ENCODE measurements at regions not wholly inside any gene's neighbourhood (a gene's known extent, or its start where the extent isn't known, plus 50 kb on each side); places are given as distances from the start of the nearest gene placed in this dataset.
"Not testable (repeated sequence)": the region's sequence is repeated elsewhere in the genome, so short reads cannot be mapped to it uniquely, and the experiment has no call there.

DNA sequence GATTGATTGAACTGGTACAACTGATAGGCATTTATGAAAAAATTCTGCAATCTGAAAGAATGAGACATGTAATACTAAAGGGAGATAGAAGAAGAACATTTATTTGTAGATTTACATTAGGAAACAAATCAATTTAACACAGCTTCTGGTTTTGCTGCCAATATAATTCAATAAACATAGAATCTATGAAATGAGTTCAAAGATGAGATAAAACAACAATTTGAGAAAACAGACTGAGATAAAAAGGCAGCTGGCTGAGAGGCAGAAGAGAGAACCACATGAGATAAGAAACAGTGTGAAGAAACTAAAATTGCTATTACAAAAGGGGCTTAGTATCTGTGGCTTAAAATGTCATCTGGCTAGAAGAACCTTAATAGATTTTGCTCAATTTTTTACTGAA is 176.6 kb downstream of the PYDC2 start:
- ChIA-PET POLR2A (no interaction called here), CTCF (no interaction called here)
- Histone ChIP-seq H3K4me1 (ENCODE audit: control extremely low read depth in 1 of 4, control insufficient read depth in 4 of 4, insufficient read depth in 4 of 4, low read length in 3 of 4) (no peaks in the 10 kb centered on the region), H3K4me3 (ENCODE audit: control insufficient read depth in 1 of 7, extremely low read depth in 1 of 7, insufficient read depth in 4 of 7, low read depth in 2 of 7, low read length in 6 of 7) (no peak overlapping the region), H3K36me3 (ENCODE audit: control insufficient read depth in 4 of 4, insufficient read depth in 4 of 4, low read length in 3 of 4) (no peaks in the 10 kb centered on the region), H3K27me3 (replicated peaks in 2 of 5; ENCODE audit: control insufficient read depth in 4 of 5, insufficient read depth in 5 of 5, low read length in 4 of 5) (peaks cover 0 to 4% (median 0%) of the 10 kb centered on the region in 5 experiments), H3K9me3 (ENCODE audit: control extremely low read depth in 1 of 5, control insufficient read depth in 4 of 5, insufficient read depth in 2 of 5, low read depth in 1 of 5, low read length in 4 of 5) (no peaks in the 10 kb centered on the region), H3K27ac (ENCODE audit: insufficient read depth in 1 of 2, low read depth in 1 of 2, low read length in 2 of 2, poor library complexity in 1 of 2, severe bottlenecking in 2 of 2) (no peak overlapping the region)
- no peak for DNase-seq

DNA sequence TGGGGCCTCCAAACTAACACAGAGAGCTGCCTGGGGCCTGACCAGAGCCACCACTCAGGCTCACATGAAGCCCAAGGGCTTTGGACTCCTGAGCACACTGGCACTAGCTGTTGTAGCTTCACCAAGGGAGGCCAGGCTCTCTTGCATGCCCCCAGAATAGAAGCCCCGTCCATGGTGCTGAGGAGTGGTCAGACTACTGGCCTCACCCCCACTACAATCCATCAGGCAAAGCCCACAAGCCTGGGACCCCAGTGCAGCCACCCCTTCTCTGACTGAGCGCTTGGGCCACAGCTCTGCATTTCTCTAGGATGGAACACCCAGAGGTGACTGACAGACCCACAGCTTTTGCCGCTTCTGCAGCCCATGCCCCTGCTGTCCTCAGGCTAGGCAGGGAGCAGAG is 180.8 kb downstream of the PYDC2 start:
- no peaks in the 10 kb centered on the region for H3K4me1 ChIP-seq (ENCODE audit: control extremely low read depth in 1 of 4, control insufficient read depth in 4 of 4, insufficient read depth in 4 of 4, low read length in 3 of 4)
- POLR2A ChIA-PET: no interaction called here
- H3K4me3 ChIP-seq (ENCODE audit: control insufficient read depth in 1 of 7, extremely low read depth in 1 of 7, insufficient read depth in 4 of 7, low read depth in 2 of 7, low read length in 6 of 7): no peak overlapping the region
- CTCF ChIA-PET: no interaction called here
- H3K27me3 ChIP-seq (replicated peaks in 2 of 5; ENCODE audit: control insufficient read depth in 4 of 5, insufficient read depth in 5 of 5, low read length in 4 of 5): no peaks in the 10 kb centered on the region
- H3K36me3 ChIP-seq (ENCODE audit: control insufficient read depth in 4 of 4, insufficient read depth in 4 of 4, low read length in 3 of 4): no peaks in the 10 kb centered on the region
- 88% methylated on average over 2 of the region's 3 CpGs for WGBS (ENCODE audit: insufficient coverage)
- no peak for DNase-seq
- no peak overlapping the region for H3K27ac ChIP-seq (ENCODE audit: insufficient read depth in 1 of 2, low read depth in 1 of 2, low read length in 2 of 2, poor library complexity in 1 of 2, severe bottlenecking in 2 of 2)
- peaks cover 0 to 5% (median 3%) of the 10 kb centered on the region in 5 experiments for H3K9me3 ChIP-seq (ENCODE audit: control extremely low read depth in 1 of 5, control insufficient read depth in 4 of 5, insufficient read depth in 2 of 5, low read depth in 1 of 5, low read length in 4 of 5)

DNA sequence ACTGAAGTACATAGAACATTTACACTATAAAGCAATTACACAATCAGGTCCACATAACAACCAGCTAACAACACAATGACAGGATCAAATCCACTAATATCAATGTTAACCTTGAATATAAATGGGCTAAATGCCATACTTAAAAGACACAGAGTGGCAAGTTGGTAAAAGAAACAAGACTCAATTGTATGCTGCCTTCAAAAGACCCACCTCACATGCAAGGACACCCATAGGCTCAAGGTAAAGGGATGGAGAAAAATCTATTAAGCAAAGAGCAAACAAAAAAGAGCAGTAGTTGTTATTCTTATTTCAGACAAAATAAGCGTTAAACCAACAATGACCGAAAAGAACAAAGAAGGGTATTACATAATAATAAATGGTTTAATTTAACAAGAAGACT is 183.3 kb downstream of the PYDC2 start:
- H3K9me3 ChIP-seq (ENCODE audit: control extremely low read depth in 1 of 5, control insufficient read depth in 4 of 5, insufficient read depth in 2 of 5, low read depth in 1 of 5, low read length in 4 of 5): peaks cover 0 to 5% (median 3%) of the 10 kb centered on the region in 5 experiments
- no peaks in the 10 kb centered on the region for H3K27me3 ChIP-seq (replicated peaks in 2 of 5; ENCODE audit: control insufficient read depth in 4 of 5, insufficient read depth in 5 of 5, low read length in 4 of 5)
- ChIA-PET CTCF (no interaction called here), POLR2A (no interaction called here)
- H3K36me3 ChIP-seq (ENCODE audit: control insufficient read depth in 4 of 4, insufficient read depth in 4 of 4, low read length in 3 of 4): no peaks in the 10 kb centered on the region
- H3K4me3 ChIP-seq (ENCODE audit: control insufficient read depth in 1 of 7, extremely low read depth in 1 of 7, insufficient read depth in 4 of 7, low read depth in 2 of 7, low read length in 6 of 7): no peak overlapping the region
- no peaks in the 10 kb centered on the region for H3K4me1 ChIP-seq (ENCODE audit: control extremely low read depth in 1 of 4, control insufficient read depth in 4 of 4, insufficient read depth in 4 of 4, low read length in 3 of 4)
- H3K27ac ChIP-seq (ENCODE audit: insufficient read depth in 1 of 2, low read depth in 1 of 2, low read length in 2 of 2, poor library complexity in 1 of 2, severe bottlenecking in 2 of 2): no peak overlapping the region
- DNase-seq: no peak
- WGBS (ENCODE audit: insufficient coverage): no CpG with 5 or more reads among the region's 2 CpGs

DNA sequence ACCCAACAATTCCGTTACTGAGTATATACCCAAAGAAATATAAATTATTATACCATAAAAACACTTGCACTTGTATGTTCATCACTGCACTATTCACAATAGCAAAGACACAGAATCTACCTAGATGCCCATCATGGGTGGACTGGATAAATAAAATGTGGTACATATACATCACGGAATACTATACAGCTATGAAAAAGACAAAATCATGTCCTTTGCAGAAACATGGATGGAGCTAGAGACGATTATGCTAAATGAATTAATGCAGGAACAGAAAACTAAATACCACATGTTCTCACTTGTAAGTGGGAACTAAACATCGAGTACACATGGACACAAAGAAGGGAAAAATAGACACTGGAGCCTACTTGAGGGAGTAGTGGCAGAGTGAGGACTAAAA is 185.3 kb downstream of the PYDC2 start:
- Histone ChIP-seq H3K4me1 (ENCODE audit: control extremely low read depth in 1 of 4, control insufficient read depth in 4 of 4, insufficient read depth in 4 of 4, low read length in 3 of 4) (no peaks in the 10 kb centered on the region), H3K36me3 (ENCODE audit: control insufficient read depth in 4 of 4, insufficient read depth in 4 of 4, low read length in 3 of 4) (no peaks in the 10 kb centered on the region), H3K4me3 (ENCODE audit: control insufficient read depth in 1 of 7, extremely low read depth in 1 of 7, insufficient read depth in 4 of 7, low read depth in 2 of 7, low read length in 6 of 7) (no peak overlapping the region), H3K9me3 (ENCODE audit: control extremely low read depth in 1 of 5, control insufficient read depth in 4 of 5, insufficient read depth in 2 of 5, low read depth in 1 of 5, low read length in 4 of 5) (peaks cover 0 to 9% (median 4%) of the 10 kb centered on the region in 5 experiments), H3K27me3 (replicated peaks in 2 of 5; ENCODE audit: control insufficient read depth in 4 of 5, insufficient read depth in 5 of 5, low read length in 4 of 5) (no peaks in the 10 kb centered on the region), H3K27ac (ENCODE audit: insufficient read depth in 1 of 2, low read depth in 1 of 2, low read length in 2 of 2, poor library complexity in 1 of 2, severe bottlenecking in 2 of 2) (no peak overlapping the region)
- ChIA-PET POLR2A (no interaction called here), CTCF (no interaction called here)
- WGBS (ENCODE audit: insufficient coverage): no CpG with 5 or more reads among the region's 4 CpGs
- DNase-seq: no peak

DNA sequence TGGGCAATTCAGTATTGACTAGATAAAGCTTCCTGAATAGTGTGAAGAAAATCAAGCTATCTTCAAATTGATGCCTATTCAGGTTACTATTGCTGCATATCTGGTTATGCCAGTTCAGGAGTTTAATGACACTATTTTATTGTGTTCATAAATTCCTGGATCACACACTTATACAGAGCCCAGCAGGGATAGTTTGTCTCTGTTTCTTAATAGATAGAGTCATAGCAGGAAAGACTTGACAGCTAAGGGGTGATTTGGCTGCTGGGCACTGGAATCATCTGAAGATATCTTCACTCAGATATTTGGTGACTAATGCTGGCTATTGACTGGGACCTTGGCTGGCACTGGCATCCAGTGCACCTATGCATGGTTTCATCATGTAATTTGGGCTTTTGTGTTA is 187.8 kb downstream of the PYDC2 start:
- ChIA-PET POLR2A (no interaction called here), CTCF (no interaction called here)
- H3K4me1 ChIP-seq (ENCODE audit: control extremely low read depth in 1 of 4, control insufficient read depth in 4 of 4, insufficient read depth in 4 of 4, low read length in 3 of 4): no peaks in the 10 kb centered on the region
- no peaks in the 10 kb centered on the region for H3K36me3 ChIP-seq (ENCODE audit: control insufficient read depth in 4 of 4, insufficient read depth in 4 of 4, low read length in 3 of 4)
- DNase-seq: no peak
- peaks cover 0 to 1% (median 0%) of the 10 kb centered on the region in 5 experiments for H3K27me3 ChIP-seq (replicated peaks in 2 of 5; ENCODE audit: control insufficient read depth in 4 of 5, insufficient read depth in 5 of 5, low read length in 4 of 5)
- no peak overlapping the region for H3K4me3 ChIP-seq (ENCODE audit: control insufficient read depth in 1 of 7, extremely low read depth in 1 of 7, insufficient read depth in 4 of 7, low read depth in 2 of 7, low read length in 6 of 7)
- H3K27ac ChIP-seq (ENCODE audit: insufficient read depth in 1 of 2, low read depth in 1 of 2, low read length in 2 of 2, poor library complexity in 1 of 2, severe bottlenecking in 2 of 2): no peak overlapping the region
- H3K9me3 ChIP-seq (ENCODE audit: control extremely low read depth in 1 of 5, control insufficient read depth in 4 of 5, insufficient read depth in 2 of 5, low read depth in 1 of 5, low read length in 4 of 5): peaks cover 0 to 7% (median 4%) of the 10 kb centered on the region in 5 experiments

DNA sequence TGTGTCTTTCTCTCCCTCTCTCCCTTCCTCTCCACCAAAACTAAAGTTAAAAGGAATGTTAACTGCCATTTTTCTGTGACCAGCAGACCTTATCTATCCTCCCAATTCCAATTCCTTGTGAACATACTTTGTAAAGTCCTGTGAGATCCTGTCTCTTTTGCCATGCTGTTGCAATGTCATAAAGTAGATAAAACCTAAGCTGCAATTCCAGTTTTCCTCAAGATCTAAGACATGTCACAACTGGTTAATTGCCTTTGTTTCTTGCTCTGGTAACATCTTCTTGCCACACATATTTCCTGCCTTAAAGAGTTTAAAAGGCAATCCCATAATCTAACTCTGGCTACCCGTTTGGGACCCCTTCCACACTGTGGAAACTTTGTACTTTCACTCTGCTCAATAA is 188.7 kb downstream of the PYDC2 start:
- H3K36me3 ChIP-seq (ENCODE audit: control insufficient read depth in 4 of 4, insufficient read depth in 4 of 4, low read length in 3 of 4): no peaks in the 10 kb centered on the region
- H3K27me3 ChIP-seq (replicated peaks in 2 of 5; ENCODE audit: control insufficient read depth in 4 of 5, insufficient read depth in 5 of 5, low read length in 4 of 5): peaks cover 0 to 1% (median 0%) of the 10 kb centered on the region in 5 experiments
- peaks cover 0 to 7% (median 4%) of the 10 kb centered on the region in 5 experiments for H3K9me3 ChIP-seq (ENCODE audit: control extremely low read depth in 1 of 5, control insufficient read depth in 4 of 5, insufficient read depth in 2 of 5, low read depth in 1 of 5, low read length in 4 of 5)
- POLR2A ChIA-PET: no interaction called here
- no peaks in the 10 kb centered on the region for H3K4me1 ChIP-seq (ENCODE audit: control extremely low read depth in 1 of 4, control insufficient read depth in 4 of 4, insufficient read depth in 4 of 4, low read length in 3 of 4)
- 90% methylated on average over 1 of the region's 1 CpG for WGBS (ENCODE audit: insufficient coverage)
- no peak for DNase-seq
- no peak overlapping the region for H3K27ac ChIP-seq (ENCODE audit: insufficient read depth in 1 of 2, low read depth in 1 of 2, low read length in 2 of 2, poor library complexity in 1 of 2, severe bottlenecking in 2 of 2)
- no peak overlapping the region for H3K4me3 ChIP-seq (ENCODE audit: control insufficient read depth in 1 of 7, extremely low read depth in 1 of 7, insufficient read depth in 4 of 7, low read depth in 2 of 7, low read length in 6 of 7)
- CTCF ChIA-PET: no interaction called here

DNA sequence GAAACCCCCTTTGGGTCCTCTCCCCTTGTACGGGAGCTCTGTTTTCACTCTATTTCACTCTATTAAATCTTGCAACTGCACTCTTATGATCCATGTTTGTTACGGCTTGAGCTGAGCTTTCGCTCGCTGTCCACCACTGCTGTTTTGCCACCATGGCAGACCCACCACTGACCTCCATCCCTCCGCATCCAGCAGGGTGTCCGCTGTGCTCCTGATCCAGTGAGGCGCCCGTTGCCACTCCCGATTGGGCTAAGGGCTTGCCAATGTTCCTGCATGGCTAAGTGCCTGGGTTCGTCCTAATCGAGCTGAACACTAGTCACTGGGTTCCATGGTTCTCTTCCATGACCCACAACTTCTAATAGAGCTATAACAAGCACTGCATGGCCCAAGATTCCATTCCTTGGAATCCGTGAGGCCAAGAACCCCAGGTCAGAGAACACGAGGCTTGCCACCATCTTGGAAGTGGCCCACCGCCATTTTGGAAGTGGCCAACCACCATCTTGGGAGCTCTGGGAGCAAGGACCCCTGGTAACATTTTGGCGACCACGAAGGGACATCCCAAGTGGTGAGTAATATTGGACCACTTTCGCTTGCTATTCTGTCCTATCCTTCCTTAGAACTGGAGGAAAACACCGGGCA is 197.9 kb downstream of the PYDC2 start:
- H3K4me1 ChIP-seq (ENCODE audit: control extremely low read depth in 1 of 4, control insufficient read depth in 4 of 4, insufficient read depth in 4 of 4, low read length in 3 of 4); H3K36me3 ChIP-seq (ENCODE audit: control insufficient read depth in 4 of 4, insufficient read depth in 4 of 4, low read length in 3 of 4); H3K4me3 ChIP-seq (ENCODE audit: control insufficient read depth in 1 of 7, extremely low read depth in 1 of 7, insufficient read depth in 4 of 7, low read depth in 2 of 7, low read length in 6 of 7); CTCF ChIA-PET; POLR2A ChIA-PET; H3K9me3 ChIP-seq (ENCODE audit: control extremely low read depth in 1 of 5, control insufficient read depth in 4 of 5, insufficient read depth in 2 of 5, low read depth in 1 of 5, low read length in 4 of 5); H3K27ac ChIP-seq (ENCODE audit: insufficient read depth in 1 of 2, low read depth in 1 of 2, low read length in 2 of 2, poor library complexity in 1 of 2, severe bottlenecking in 2 of 2); H3K27me3 ChIP-seq (replicated peaks in 2 of 5; ENCODE audit: control insufficient read depth in 4 of 5, insufficient read depth in 5 of 5, low read length in 4 of 5); DNase-seq: not testable (repeated sequence)
- 96% methylated on average over 13 of the region's 18 CpGs for WGBS (ENCODE audit: insufficient coverage)

Measured in common myeloid progenitor, CD34-positive (primary cell).